ENCODE measurements at regions not wholly inside any gene's neighbourhood (a gene's known extent, or its start where the extent isn't known, plus 50 kb on each side); places are given as distances from the start of the nearest gene placed in this dataset.
"Not testable (repeated sequence)": the region's sequence is repeated elsewhere in the genome, so short reads cannot be mapped to it uniquely, and the experiment has no call there.

GRCh38 chr10:31209478-31209877 lies 109.5 kb upstream of the ZEB1 start:
- no peak for DNase-seq (ENCODE audit: low spot score)
- TF ChIP-seq CTCF (IDR thresholded peaks at IDR 0.05; ENCODE audit: extremely low read depth, missing control alignments): no peak

GRCh38 chr10:31210190-31210589 lies 108.8 kb upstream of the ZEB1 start:
- TF ChIP-seq CTCF (IDR thresholded peaks at IDR 0.05; ENCODE audit: extremely low read depth, missing control alignments): no peak
- no peak for DNase-seq (ENCODE audit: low spot score)

GRCh38 chr10:31213959-31214358 lies 105.1 kb upstream of the ZEB1 start:
- no peak for DNase-seq (ENCODE audit: low spot score)
- no peak for TF ChIP-seq CTCF (IDR thresholded peaks at IDR 0.05; ENCODE audit: extremely low read depth, missing control alignments)

GRCh38 chr10:31215052-31215451 lies 104.0 kb upstream of the ZEB1 start:
- DNase-seq (ENCODE audit: low spot score): no peak
- no peak for TF ChIP-seq CTCF (IDR thresholded peaks at IDR 0.05; ENCODE audit: extremely low read depth, missing control alignments)

GRCh38 chr10:31219306-31219705 lies 99.7 kb upstream of the ZEB1 start:
- DNase-seq (ENCODE audit: low spot score): no peak
- TF ChIP-seq CTCF (IDR thresholded peaks at IDR 0.05; ENCODE audit: extremely low read depth, missing control alignments): no peak

- not testable (repeated sequence) for DNase-seq (ENCODE audit: low spot score)
These were observed 90.2 kb upstream of the ZEB1 start for GRCh38 chr10:31228780-31229179.

- no peak for TF ChIP-seq CTCF (IDR thresholded peaks at IDR 0.05; ENCODE audit: extremely low read depth, missing control alignments)
- no peak for DNase-seq (ENCODE audit: low spot score)
These were observed 79.1 kb upstream of the ZEB1 start for GRCh38 chr10:31239961-31240360.

- DNase-seq (ENCODE audit: low spot score): peak; percentile 13
- no peak for TF ChIP-seq CTCF (IDR thresholded peaks at IDR 0.05; ENCODE audit: extremely low read depth, missing control alignments)
These were observed 76.1 kb upstream of the ZEB1 start for GRCh38 chr10:31242902-31243301.

GRCh38 chr10:31251118-31251517 lies 67.9 kb upstream of the ZEB1 start:
- DNase-seq (ENCODE audit: low spot score): not testable (repeated sequence)

All from GM20000 (cell line).